ENCODE measurements at regions not wholly inside any gene's neighbourhood (a gene's known extent, or its start where the extent isn't known, plus 50 kb on each side); places are given as distances from the start of the nearest gene placed in this dataset.

DNA sequence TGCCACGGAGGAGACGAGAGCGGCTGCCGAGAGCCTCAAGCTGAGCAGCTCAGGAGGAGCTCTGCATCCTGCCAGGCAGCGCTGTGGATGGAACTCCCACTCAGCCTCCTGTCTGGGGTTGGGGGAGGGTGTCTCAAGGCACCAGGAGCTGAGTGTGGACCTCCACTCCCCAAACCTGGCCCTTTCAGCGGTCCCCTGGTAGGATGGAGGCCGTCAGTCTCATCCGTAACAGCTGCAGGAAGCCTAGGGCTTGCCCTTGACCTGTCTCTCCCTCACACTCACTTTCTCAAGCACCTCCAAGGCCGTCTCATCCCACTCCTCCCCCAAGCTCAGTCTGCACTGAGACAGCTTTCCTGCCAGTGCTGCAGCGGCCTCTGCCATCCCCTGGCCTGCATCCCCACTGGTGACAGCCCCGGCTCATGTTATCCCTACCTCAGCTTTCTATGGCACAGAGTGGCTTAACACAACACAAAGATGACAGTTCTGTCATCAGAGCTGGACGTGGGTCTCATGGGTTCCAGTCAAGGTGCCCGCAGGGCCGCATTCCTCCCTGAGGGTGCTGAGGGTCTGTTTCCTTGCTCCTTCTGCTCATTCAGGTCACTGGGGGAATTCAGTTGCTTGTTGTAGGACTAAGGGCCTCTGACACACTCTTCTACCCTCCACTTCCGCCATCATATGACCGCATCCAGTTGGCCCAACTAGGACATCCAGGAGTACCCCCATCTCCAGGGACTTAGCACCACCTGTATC, 341.9 kb upstream of the B3GAT1 start:
- no TSS peak for BruUV-seq (replicated peaks)
- peaks cover 1 to 29% of the 10 kb centered on the region in 2 experiments; a peak in 4 of 5 replicates for H3K27me3 ChIP-seq (ENCODE audit: control insufficient read depth in 1 of 2, insufficient read depth in 2 of 2, low read length in 2 of 2)
- no peaks in the 10 kb centered on the region for H4K20me1 ChIP-seq (ENCODE audit: insufficient read depth, low read length)
- ChIA-PET POLR2A (no interaction called here), CTCF (ENCODE audit: low intra/inter-chr PET ratio, low total read pairs) (no interaction called here)
- no peak overlapping the region for H3K9ac ChIP-seq (ENCODE audit: insufficient read depth, low read depth, low read length)
- no peak for TF ChIP-seq ZBTB42 (CRISPR knock-in tag; IDR thresholded peaks at IDR 0.05)
- no peak for TF ChIP-seq MAFF (IDR thresholded peaks at IDR 0.05; ENCODE audit: low read depth, low read length)
- TF ChIP-seq ZNF20 (CRISPR knock-in tag; IDR thresholded peaks at IDR 0.05), result no peak
- no peak for TF ChIP-seq RNF219 (CRISPR knock-in tag; IDR thresholded peaks at IDR 0.05)
- no peak for TF ChIP-seq RERE (CRISPR knock-in tag; IDR thresholded peaks at IDR 0.05; ENCODE audit: low read depth)
- TF ChIP-seq PHB2 (IDR thresholded peaks at IDR 0.05; ENCODE audit: partially characterized antibody), result no peak
- TF ChIP-seq SMARCC2 (IDR thresholded peaks at IDR 0.05), result no peak
- TF ChIP-seq KDM5A (IDR thresholded peaks at IDR 0.05; ENCODE audit: borderline replicate concordance, low read length), result no peak
- TF ChIP-seq AHR (CRISPR knock-in tag; IDR thresholded peaks at IDR 0.05), result no peak
- WGBS (ENCODE audit: low lambda C conversion rate), result 52% methylated on average over 12 of the region's 16 CpGs
- no peaks in the 10 kb centered on the region for H3K36me3 ChIP-seq (replicated peaks in 1 of 2; ENCODE audit: control insufficient read depth in 1 of 2, insufficient read depth in 2 of 2, low read length in 2 of 2)
- peaks cover 4% of the 10 kb centered on the region; the same call in 1 of the 2 replicates for H3K9me3 ChIP-seq (ENCODE audit: low read length)
- FAIRE-seq, result no peak
- intact Hi-C loops (cut with micrococcal nuclease; ENCODE audit: unreplicated experiment) (no loop called here), in situ Hi-C loops (cut with HindIII; ENCODE audit: extremely low pct_ligation_motif_present, low pct_unique_long_range_greater_than_20kb) (no loop called here)
- no peak for DNase-seq (ENCODE audit: low spot score)
- no peak overlapping the region for H3K27ac ChIP-seq (ENCODE audit: extremely low read length, insufficient read depth, low read length)
- H2AFZ ChIP-seq (ENCODE audit: low read length), result no peak overlapping the region
- H3K79me2 ChIP-seq (ENCODE audit: insufficient read depth, low read length), result no peaks in the 10 kb centered on the region
- H3K4me2 ChIP-seq (ENCODE audit: low read depth, low read length), result no peak overlapping the region
- H3K4me3 ChIP-seq (replicated peaks in 1 of 3; ENCODE audit: insufficient read depth in 1 of 3, low read depth in 2 of 3, low read length in 3 of 3), result no peak overlapping the region
- H3K4me1 ChIP-seq (ENCODE audit: insufficient read depth, low read length), result peaks cover 12% of the 10 kb centered on the region
- ATAC-seq, result no peak
